K562 (cell line): ENCODE measurements at regions not wholly inside any gene's neighbourhood (a gene's known extent, or its start where the extent isn't known, plus 50 kb on each side); places are given as distances from the start of the nearest gene placed in this dataset.

Source experiments
- CHD2 ChIP-seq: IDR thresholded peaks from 2 replicates; pipeline ENCODE4 v1.6.1; 2011; ENCODE audit warnings: low read depth, low read length
- HMG20B ChIP-seq: fragments of 250-450 bp; sonication (Bioruptor Pico); IDR thresholded peaks from 2 replicates; pipeline ENCODE4 v1.5.0; 2021; ENCODE audit warnings: mild to moderate bottlenecking
- ZNF780A ChIP-seq: fragments of 250-450 bp; sonication (Bioruptor Pico); IDR thresholded peaks from 2 replicates; pipeline ENCODE4 v1.5.0; 2021; ENCODE audit warnings: mild to moderate bottlenecking
- TF ChIP-seq, protein P1 (sequence below): fragments of 250-450 bp; sonication (Bioruptor Pico); IDR thresholded peaks from 2 replicates; pipeline ENCODE4 v1.4.0; 2020; ENCODE audit warnings: borderline replicate concordance

- TF ChIP-seq HMG20B (CRISPR knock-in tag), result no peak
- TF ChIP-seq CHD2, result no peak
- TF ChIP-seq ZNF780A (CRISPR knock-in tag), result no peak
- TF ChIP-seq, protein P1, sequence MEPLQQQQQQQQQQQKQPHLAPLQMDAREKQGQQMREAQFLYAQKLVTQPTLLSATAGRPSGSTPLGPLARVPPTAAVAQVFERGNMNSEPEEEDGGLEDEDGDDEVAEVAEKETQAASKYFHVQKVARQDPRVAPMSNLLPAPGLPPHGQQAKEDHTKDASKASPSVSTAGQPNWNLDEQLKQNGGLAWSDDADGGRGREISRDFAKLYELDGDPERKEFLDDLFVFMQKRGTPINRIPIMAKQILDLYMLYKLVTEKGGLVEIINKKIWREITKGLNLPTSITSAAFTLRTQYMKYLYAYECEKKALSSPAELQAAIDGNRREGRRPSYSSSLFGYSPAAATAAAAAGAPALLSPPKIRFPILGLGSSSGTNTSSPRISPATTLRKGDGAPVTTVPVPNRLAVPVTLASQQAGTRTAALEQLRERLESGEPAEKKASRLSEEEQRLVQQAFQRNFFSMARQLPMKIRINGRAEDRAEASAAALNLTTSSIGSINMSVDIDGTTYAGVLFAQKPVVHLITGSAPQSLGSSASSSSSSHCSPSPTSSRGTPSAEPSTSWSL (CRISPR knock-in tag), result no peak
Observed at GRCh38 chr1:2854151-2854550, 52.7 kb upstream of the TTC34 start.
